Breast epithelium (tissue), 4 donors: ENCODE measurements at regions not wholly inside any gene's neighbourhood (a gene's known extent, or its start where the extent isn't known, plus 50 kb on each side); places are given as distances from the start of the nearest gene placed in this dataset.

ENCODE experiments used
- DNase-seq, 2 donors: peaks; one replicate each; pipeline ENCODE4 v3.0.0-alpha.2; 2019; ENCODE audit warnings: low spot score in 2 of 2
- H3K27ac ChIP-seq, 2 donors: fragments of 200-600 bp; sonication (generic) in 1 of 2; one replicate each; pipeline ENCODE4 v1.5.1; 2016 to 2019; ENCODE audit warnings: mild to moderate bottlenecking in 1 of 2
- H3K27me3 ChIP-seq, 2 donors: fragments of 200-600 bp; sonication (generic) in 1 of 2; one replicate each; pipeline versions ENCODE4 v1.5.1 to v1.6.0; 2017 to 2019; ENCODE audit warnings: control low read depth in 1 of 2, mild to moderate bottlenecking in 1 of 2
- H3K36me3 ChIP-seq: fragments of 200-600 bp; one replicate; pipeline ENCODE4 v1.5.1; 2019
- H3K4me1 ChIP-seq, 2 donors: fragments of 200-600 bp; sonication (generic); one replicate each; pipeline ENCODE4 v1.5.1; 2016 to 2019; ENCODE audit warnings: control low read depth in 1 of 2
- H3K4me3 ChIP-seq, 3 donors: fragments of 200-600 bp; sonication (generic); 1 replicate in 2 of 3; 2 replicates in 1 of 3; pipeline ENCODE4 v1.5.1; 2016 to 2019; ENCODE audit warnings: mild to moderate bottlenecking in 3 of 3, moderate library complexity in 2 of 3
- H3K9me3 ChIP-seq, 2 donors: fragments of 200-600 bp; sonication (generic) in 1 of 2; one replicate each; pipeline ENCODE4 v1.5.1; 2016 to 2019; ENCODE audit warnings: control low read depth in 1 of 2
- CTCF ChIP-seq, 3 donors: fragments of 450-650 bp; IDR thresholded peaks; one replicate each; pipeline ENCODE4 v1.5.1; 2016 to 2017; ENCODE audit warnings: antibody characterized with exemption in 3 of 3, mild to moderate bottlenecking in 3 of 3, moderate library complexity in 3 of 3
- POLR2A ChIP-seq: fragments of 450-650 bp; IDR thresholded peaks from one replicate; pipeline ENCODE4 v1.6.1; 2016; ENCODE audit warnings: antibody characterized with exemption, mild to moderate bottlenecking, moderate library complexity
- POLR2AphosphoS5 ChIP-seq, 3 donors: sonication (generic); formaldehyde crosslinking; IDR thresholded peaks; one replicate each; pipeline ENCODE4 v1.6.1; 2017; ENCODE audit warnings: antibody characterized with exemption in 3 of 3
- intact Hi-C: fragments of 100-400 bp; cut with DNase I; formaldehyde crosslinking; loops from one replicate; pipeline ENCODE4 v1.15.1; 2023; ENCODE audit warnings: low total_unique reads

DNA sequence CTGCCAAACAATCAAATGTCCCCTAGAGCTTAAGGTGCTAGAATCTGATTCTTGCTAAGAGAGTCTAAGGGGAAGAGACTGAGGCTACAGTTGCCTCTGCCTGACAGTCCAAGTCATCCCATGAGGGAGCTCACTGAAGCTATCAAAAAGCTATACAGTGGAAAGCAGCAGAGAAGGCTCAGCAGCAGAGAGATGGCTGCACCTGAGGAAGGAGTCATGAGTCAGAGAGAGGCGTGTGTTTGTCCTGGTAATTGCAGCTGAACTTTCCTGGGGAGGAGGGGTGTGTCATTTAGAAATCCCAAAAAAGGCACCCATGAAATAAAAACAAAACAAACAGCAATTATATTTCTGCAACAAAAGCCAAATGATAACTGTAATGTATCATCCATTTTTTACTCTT lies 305.2 kb upstream of the UBE2E3 start:
- no peak for DNase-seq
- no peaks in the 10 kb centered on the region for H3K9me3 ChIP-seq
- intact Hi-C loops: no loop called here
- no peaks in the 10 kb centered on the region for H3K4me1 ChIP-seq
- no peaks in the 10 kb centered on the region for H3K27me3 ChIP-seq
- no peaks in the 10 kb centered on the region for H3K36me3 ChIP-seq
- no peak overlapping the region for H3K27ac ChIP-seq
- no peak overlapping the region for H3K4me3 ChIP-seq
- no peak for TF ChIP-seq POLR2A
- TF ChIP-seq CTCF (IDR thresholded peaks at IDR 0.05): no peak
- no peak for TF ChIP-seq POLR2AphosphoS5 (IDR thresholded peaks at IDR 0.05)

DNA sequence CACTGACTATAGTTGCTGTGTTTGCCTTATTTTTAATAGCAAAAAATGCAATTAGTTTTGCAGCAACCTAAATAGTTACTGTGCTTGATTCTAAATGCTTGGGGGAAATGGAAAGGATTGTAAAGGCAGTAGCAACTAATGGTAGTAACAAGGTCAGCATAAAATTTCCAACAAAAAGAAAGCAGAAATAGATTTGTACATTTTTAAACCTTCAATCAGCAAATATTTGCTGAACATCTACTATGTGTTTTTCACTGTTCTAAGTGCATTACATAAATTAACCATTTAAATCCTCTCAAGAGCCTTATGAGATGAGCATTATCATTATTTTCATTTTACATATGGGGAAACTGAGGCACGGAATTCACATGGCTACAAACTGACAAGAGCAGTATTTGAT lies 308.0 kb upstream of the UBE2E3 start:
- no peaks in the 10 kb centered on the region for H3K4me1 ChIP-seq
- no peaks in the 10 kb centered on the region for H3K27me3 ChIP-seq
- H3K9me3 ChIP-seq: no peaks in the 10 kb centered on the region
- H3K27ac ChIP-seq: no peak overlapping the region
- DNase-seq: no peak
- no peak overlapping the region for H3K4me3 ChIP-seq
- intact Hi-C loops: no loop called here
- TF ChIP-seq CTCF (IDR thresholded peaks at IDR 0.05): no peak
- no peaks in the 10 kb centered on the region for H3K36me3 ChIP-seq

DNA sequence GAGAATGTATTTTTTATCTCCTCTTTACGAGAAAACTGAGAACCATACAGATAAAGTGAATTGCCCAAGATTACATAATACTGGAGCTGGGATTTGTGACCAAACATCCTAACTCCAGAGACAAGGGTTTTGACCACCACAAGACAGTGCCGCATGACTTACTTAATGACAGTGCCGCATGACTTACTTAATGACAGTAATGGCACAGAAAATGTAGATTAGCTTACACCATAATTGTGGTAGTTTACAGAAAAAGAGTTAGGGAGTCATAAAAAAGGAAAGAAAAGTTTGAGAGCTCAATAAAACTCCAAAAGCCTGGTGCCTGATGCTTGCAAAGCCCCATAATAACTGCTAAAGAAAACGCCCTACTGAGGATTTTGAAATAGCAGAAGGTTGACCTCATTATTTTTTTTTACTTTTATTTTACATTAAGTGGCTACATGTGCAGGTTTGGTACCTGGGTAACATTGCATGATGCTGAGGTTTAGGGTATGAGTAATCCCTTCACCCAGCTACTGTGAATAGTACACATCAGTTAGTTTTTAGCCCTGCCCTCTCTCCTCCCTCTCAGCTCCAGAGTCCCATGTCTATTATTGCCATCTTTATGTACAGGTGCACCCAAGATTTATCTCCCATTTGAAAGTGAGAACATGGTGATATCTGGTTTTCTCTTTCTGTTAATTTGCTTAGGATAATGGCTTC lies 310.0 kb upstream of the UBE2E3 start:
- H3K36me3 ChIP-seq: no peaks in the 10 kb centered on the region
- H3K4me1 ChIP-seq: no peaks in the 10 kb centered on the region
- H3K27ac ChIP-seq: no peak overlapping the region
- no peak for TF ChIP-seq POLR2A
- TF ChIP-seq POLR2AphosphoS5 (IDR thresholded peaks at IDR 0.05): no peak
- TF ChIP-seq CTCF (IDR thresholded peaks at IDR 0.05): no peak
- DNase-seq: no peak
- no peaks in the 10 kb centered on the region for H3K9me3 ChIP-seq
- no peaks in the 10 kb centered on the region for H3K27me3 ChIP-seq
- intact Hi-C loops: no loop called here
- no peak overlapping the region for H3K4me3 ChIP-seq

GRCh38 chr2:180669016-180669415 lies 311.4 kb upstream of the UBE2E3 start:
- H3K27ac ChIP-seq: no peak overlapping the region
- no peaks in the 10 kb centered on the region for H3K9me3 ChIP-seq
- H3K27me3 ChIP-seq: no peaks in the 10 kb centered on the region
- no peak for DNase-seq
- H3K4me3 ChIP-seq: no peak overlapping the region
- intact Hi-C loops: no loop called here
- TF ChIP-seq POLR2AphosphoS5 (IDR thresholded peaks at IDR 0.05) (no peak), POLR2A (no peak), CTCF (IDR thresholded peaks at IDR 0.05) (no peak)
- H3K4me1 ChIP-seq: no peaks in the 10 kb centered on the region
- H3K36me3 ChIP-seq: no peaks in the 10 kb centered on the region

GRCh38 chr2:180664507-180664906 lies 315.9 kb upstream of the UBE2E3 start:
- Histone ChIP-seq H3K4me1 (no peaks in the 10 kb centered on the region), H3K9me3 (no peaks in the 10 kb centered on the region), H3K27ac (no peak overlapping the region), H3K27me3 (no peaks in the 10 kb centered on the region), H3K4me3 (no peak overlapping the region), H3K36me3 (no peaks in the 10 kb centered on the region)
- intact Hi-C loops: no loop called here
- no peak for TF ChIP-seq POLR2AphosphoS5 (IDR thresholded peaks at IDR 0.05)
- TF ChIP-seq POLR2A: no peak
- no peak for TF ChIP-seq CTCF (IDR thresholded peaks at IDR 0.05)
- no peak for DNase-seq
